Left lung (tissue), 4 donors: ENCODE measurements at regions not wholly inside any gene's neighbourhood (a gene's known extent, or its start where the extent isn't known, plus 50 kb on each side); places are given as distances from the start of the nearest gene placed in this dataset.

Experiments
- ATAC-seq: fragments of 200-7000 bp; cut with Tn5 transposase; one replicate; pipeline ENCODE4 v1.9.1; 2020; ENCODE audit warnings: moderate library complexity
- DNase-seq, 4 donors: peaks; one replicate each; pipeline ENCODE4 v3.0.0-alpha.2; 2013 to 2020
- H3K27ac ChIP-seq, 2 donors: fragments of 200-600 bp; sonication (generic) in 1 of 2; one replicate each; pipeline versions ENCODE4 v1.5.0 to v1.8.0; 2020 to 2021
- H3K27me3 ChIP-seq, 2 donors: fragments of 200-600 bp; sonication (generic) in 1 of 2; one replicate each; pipeline versions ENCODE4 v1.5.0 to v1.8.0; 2020 to 2021
- H3K36me3 ChIP-seq, 2 donors: fragments of 200-600 bp; sonication (generic) in 1 of 2; one replicate each; pipeline versions ENCODE4 v1.5.0 to v1.8.0; 2020 to 2021
- H3K4me1 ChIP-seq, 2 donors: fragments of 200-600 bp; one replicate each; pipeline ENCODE4 v1.8.0; 2021
- H3K4me3 ChIP-seq, 2 donors: fragments of 200-600 bp; sonication (generic) in 1 of 2; one replicate each; pipeline versions ENCODE4 v1.5.0 to v1.8.0; 2020 to 2021; ENCODE audit warnings: mild to moderate bottlenecking in 1 of 2
- H3K9me3 ChIP-seq, 2 donors: fragments of 200-600 bp; sonication (generic) in 1 of 2; one replicate each; pipeline versions ENCODE4 v1.5.0 to v1.8.0; 2020 to 2021
- CTCF ChIP-seq, 2 donors: fragments of 200-600 bp; sonication (generic) in 1 of 2; IDR thresholded peaks; one replicate each; pipeline versions ENCODE4 v1.5.0 to v1.8.0; 2021; ENCODE audit warnings: antibody characterized with exemption in 2 of 2
- intact Hi-C, 2 donors: fragments of 100-400 bp; cut with DNase I; formaldehyde crosslinking; loops; one replicate each; pipeline versions ENCODE4 v1.11.2 to v1.14.2; 2022
- donor health status: DM: no; HTN: yes; CAD: no.
- donor health status: DM: no; HTN: no; CAD: no.

DNA sequence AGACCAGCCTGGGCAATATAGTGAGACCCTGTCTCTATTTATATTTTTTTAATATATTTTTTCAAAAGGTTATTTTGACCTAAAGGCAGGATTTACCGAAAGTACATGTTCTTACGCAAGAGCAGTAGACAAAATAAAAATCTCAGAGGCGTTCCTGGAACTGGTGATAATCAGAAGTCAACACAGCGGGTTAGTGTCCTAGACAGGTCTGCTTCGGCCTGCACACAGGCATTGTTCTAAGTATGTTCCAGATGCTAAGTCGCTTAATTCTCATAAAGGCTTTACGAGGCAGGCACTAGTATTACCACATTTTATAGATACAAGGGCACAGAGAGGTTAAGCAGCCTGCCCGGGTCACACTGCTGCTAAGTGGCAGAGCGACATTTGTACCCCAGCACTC is 56.9 kb upstream of the SLC25A33 start:
- H3K36me3 ChIP-seq = no peaks in the 10 kb centered on the region
- no peak for TF ChIP-seq CTCF (IDR thresholded peaks at IDR 0.05)
- no peaks in the 10 kb centered on the region for H3K9me3 ChIP-seq
- no peaks in the 10 kb centered on the region for H3K4me1 ChIP-seq
- no peak overlapping the region for H3K4me3 ChIP-seq
- intact Hi-C loops = loop anchor here in 1 of 2 donors (10.0 kb wide), 1 partner anchor 198 kb away; no protein-coding TSS in a partner anchor
- DNase-seq (no peak), ATAC-seq (no peak)
- no peaks in the 10 kb centered on the region for H3K27me3 ChIP-seq
- H3K27ac ChIP-seq = no peak overlapping the region

GRCh38 chr1:9482816-9483572 is 56.3 kb upstream of the SLC25A33 start:
- TF ChIP-seq CTCF (IDR thresholded peaks at IDR 0.05) = no peak
- H3K36me3 ChIP-seq = no peaks in the 10 kb centered on the region
- H3K4me3 ChIP-seq = no peak overlapping the region
- DNase-seq (no peak), ATAC-seq (no peak)
- intact Hi-C loops = loop anchor here in 1 of 2 donors (10.0 kb wide), 1 partner anchor 198 kb away; no protein-coding TSS in a partner anchor
- no peak overlapping the region for H3K27ac ChIP-seq
- no peaks in the 10 kb centered on the region for H3K27me3 ChIP-seq
- H3K4me1 ChIP-seq = no peaks in the 10 kb centered on the region
- no peaks in the 10 kb centered on the region for H3K9me3 ChIP-seq

DNA sequence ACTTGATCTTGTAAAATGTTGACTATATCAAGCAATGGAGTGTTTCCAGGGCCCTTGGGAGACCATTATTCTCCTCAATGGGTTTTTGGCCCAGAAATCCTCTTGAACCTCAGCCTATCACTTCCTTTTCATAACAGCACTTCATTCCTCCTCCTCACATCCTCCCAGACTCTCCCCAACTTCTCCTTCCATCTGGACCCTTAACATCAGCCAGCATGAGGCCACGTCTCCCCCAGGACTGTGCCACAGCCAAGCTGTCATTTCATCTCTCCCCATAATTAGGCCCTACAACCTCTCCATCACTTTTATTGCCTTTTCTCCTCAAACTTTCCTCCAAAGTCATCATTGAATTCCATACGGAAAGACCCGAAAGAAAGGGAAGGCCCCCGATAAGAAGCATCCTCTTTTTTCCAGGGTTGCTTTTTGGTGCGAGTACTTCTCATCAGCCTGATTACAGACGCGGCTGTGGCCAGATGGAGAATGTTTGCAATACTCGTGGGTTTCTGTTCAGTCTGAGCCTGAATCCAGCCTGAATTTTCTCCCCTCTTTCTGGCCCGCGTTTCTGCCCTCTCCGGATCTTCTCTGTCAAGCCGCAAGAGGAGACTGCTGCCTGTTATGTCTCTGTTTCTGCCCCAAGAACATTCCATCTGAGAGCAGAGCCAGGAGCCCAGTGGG is 52.7 kb upstream of the SLC25A33 start:
- intact Hi-C loops = loop anchor here in 1 of 2 donors (10.0 kb wide), 1 partner anchor 202 kb away; no protein-coding TSS in a partner anchor
- peak; percentile 7 for ATAC-seq
- DNase-seq = peak in 1 of 4 donors; percentile 62
- peaks cover 3 to 4% of the 10 kb centered on the region in 2 donors for H3K4me1 ChIP-seq
- H3K27me3 ChIP-seq = no peaks in the 10 kb centered on the region
- TF ChIP-seq CTCF (IDR thresholded peaks at IDR 0.05) = no peak
- no peak overlapping the region for H3K4me3 ChIP-seq
- H3K9me3 ChIP-seq = no peaks in the 10 kb centered on the region
- H3K36me3 ChIP-seq = no peaks in the 10 kb centered on the region
- H3K27ac ChIP-seq = peak overlapping the region in 1 of 2 donors; percentile 19
